GM18951 (cell line): ENCODE measurements at regions not wholly inside any gene's neighbourhood (a gene's known extent, or its start where the extent isn't known, plus 50 kb on each side); places are given as distances from the start of the nearest gene placed in this dataset.

ENCODE experiments used
- POLR2A ChIP-seq: IDR thresholded peaks from 4 replicates; pipeline ENCODE4 v1.6.1; 2011; ENCODE audit warnings: mild to moderate bottlenecking; ENCODE audit not compliant: insufficient read length, insufficient read depth; ENCODE audit errors: extremely low read depth
- in situ Hi-C: fragments of 300-500 bp; cut with MboI; formaldehyde crosslinking; loops from one replicate; pipeline ENCODE4 v1.12.0; 2022; ENCODE audit warnings: low sequenced_read_pairs, mixed read lengths, inconsistent platforms; ENCODE audit not compliant: unreplicated experiment

DNA sequence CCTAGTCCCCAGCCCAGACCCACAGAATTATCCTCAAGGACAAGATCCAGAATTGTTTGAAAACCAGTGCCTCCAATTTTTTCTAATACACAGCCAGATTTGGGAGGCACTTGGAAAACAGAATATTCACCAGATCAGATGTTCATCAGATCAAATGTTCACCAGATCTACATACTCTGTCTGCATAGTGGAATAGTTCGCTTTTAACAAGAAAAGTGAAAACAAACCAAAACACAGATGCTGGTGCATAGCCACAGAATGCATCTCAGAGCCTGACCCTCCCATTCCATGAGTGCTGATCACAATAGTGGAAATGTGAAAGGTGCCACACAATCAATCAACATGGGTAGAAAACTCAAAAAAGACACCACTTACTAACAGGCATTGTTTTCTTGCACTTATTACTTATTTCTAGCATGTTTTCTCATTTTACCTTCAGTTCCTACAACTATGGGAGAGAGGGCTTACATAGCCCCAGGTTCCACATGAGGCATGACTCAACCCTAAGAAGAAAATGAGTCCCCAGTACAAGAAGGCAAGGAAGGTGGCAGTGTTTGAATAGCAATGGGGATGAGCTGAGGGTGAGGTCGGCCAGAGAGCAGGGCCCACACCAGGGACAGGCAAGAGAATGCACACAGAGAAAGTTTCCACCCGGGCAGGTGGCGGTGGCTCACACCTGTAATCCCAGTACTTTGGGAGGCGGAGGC is 432.7 kb upstream of the NFE2L3 start:
- no peak for TF ChIP-seq POLR2A
- in situ Hi-C loops, result no loop called here

DNA sequence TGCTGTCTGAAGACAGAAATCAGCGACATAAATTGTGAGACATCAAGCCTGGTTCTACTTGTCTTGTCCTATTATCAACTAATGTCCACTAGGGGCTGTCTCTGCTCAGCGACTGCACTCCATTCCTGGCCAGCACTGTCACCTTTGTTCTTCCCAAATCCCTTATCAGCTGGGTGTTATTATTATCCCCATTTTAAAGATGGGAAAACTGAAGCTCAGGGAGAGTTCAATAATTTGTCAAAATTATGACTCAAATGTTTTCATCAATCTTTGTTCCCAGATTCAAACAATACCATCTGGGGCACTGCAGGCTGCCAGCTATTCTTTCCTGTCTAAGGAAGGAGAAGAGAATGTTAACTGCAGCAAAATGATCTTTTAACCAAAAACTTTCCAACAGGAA is 431.6 kb upstream of the NFE2L3 start:
- no peak for TF ChIP-seq POLR2A
- in situ Hi-C loops, result no loop called here

DNA sequence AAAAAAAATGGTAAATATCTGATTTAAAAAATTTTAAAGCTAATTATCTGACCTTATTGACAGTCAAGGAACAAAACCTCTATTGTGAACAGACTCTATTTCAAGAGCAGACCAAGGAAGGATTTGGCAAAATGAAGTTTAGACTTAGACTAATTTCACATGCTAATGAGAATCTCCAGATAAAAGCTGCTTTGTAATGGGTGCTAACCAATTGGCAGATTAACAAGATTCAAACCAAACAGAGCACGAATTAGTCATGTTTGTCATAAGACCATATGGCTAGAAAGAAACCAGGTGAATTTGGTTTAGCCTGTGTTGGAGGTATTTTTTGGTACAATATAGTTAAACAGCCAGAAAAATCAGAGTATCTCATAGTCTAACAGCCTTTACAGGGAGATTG is 429.1 kb upstream of the NFE2L3 start:
- in situ Hi-C loops, result no loop called here
- TF ChIP-seq POLR2A, result no peak

DNA sequence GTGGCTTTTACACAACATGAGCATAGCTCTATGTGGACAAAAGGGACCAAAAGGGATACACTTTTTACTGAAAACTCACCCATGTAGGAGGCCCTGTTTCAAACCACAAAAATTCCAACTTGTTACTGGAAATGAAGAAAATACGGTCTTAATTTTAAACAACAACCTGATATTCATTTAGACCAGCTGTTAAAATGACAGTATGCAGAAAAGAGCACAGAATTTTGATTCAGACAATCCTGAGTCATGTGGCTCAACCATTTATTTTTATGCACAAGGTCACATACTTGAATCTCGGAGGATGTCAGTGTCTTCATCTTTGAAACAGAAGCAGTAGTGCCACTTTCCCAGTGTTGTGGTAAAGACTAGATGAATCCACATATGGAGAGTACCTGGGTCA is 426.5 kb upstream of the NFE2L3 start:
- in situ Hi-C loops, result no loop called here

DNA sequence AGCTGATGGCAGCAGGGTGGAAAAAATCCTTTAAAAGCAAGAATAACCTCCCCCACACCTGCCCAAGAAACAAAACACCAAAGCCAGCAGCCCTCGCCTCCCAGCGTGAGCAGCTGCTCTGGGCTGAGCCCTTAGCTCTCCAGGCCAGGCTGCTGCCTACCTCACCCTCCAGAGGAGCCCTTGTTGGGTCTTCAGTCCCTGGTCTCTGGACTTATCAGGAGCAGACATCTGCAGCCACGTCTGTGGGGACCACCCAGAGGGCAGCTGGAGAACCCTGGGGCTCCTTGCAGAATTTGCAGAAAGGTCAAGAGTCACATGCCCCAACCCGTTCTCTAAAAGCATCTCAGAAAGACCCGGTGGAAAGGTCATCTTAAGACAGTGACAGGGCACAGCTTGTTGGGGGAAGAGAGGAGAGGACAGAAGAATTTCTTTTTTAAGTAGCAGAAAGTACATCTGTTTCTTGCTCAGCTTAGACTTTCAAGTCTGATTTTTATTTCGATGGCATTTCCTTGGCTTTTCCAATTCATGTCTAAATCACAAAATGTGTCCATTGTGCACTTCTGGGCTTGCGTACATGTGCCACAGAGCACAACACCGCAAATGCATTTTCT is 425.7 kb upstream of the NFE2L3 start:
- in situ Hi-C loops, result no loop called here
- no peak for TF ChIP-seq POLR2A

More for the DNA sequence above, 426.5 kb upstream of the NFE2L3 start:
- no peak for TF ChIP-seq POLR2A

DNA sequence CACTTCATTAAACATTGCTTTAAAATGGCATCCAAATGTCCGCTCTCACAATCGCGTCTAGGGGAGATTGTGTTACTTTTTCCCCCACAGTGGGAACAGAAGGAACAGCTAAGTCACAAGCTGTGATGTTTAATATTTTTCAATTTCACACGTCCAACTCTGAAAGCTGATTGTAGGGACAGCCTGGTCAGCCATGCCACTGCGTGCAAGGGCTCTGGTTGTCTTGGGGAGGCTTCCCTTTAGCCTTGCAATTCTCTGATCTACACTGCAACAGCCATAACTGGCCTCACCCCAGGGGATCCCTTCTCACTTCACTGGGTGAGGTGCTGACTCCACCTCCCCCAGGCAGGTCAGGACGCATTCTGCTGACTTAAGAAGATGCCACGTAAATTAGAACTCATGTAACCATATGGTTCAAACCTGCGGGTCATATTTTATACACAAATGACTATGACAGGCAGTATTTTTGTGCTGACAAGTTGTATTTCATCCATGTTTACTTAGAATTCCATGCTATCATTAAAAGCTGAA is 425.2 kb upstream of the NFE2L3 start:
- no peak for TF ChIP-seq POLR2A
- in situ Hi-C loops, result no loop called here

DNA sequence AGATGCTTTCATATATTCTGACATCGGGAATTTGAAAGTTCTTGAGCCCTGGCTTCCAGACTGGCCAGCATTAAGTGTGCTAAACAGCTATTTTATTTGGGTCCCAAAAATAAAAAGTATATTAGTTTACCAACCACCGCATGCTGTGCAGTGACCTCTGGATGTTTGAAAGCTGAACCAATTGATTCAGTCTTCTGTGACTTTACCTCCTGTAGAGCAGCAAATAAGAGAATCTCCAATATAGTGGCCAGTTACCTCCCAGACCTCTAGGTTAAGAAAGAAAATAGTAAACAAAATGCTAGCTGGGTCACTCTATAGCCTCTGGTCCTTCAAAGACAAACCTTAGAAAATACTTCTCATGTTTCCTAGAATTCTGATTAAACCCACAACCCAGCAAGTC is 424.6 kb upstream of the NFE2L3 start:
- TF ChIP-seq POLR2A, result no peak
- in situ Hi-C loops, result no loop called here

DNA sequence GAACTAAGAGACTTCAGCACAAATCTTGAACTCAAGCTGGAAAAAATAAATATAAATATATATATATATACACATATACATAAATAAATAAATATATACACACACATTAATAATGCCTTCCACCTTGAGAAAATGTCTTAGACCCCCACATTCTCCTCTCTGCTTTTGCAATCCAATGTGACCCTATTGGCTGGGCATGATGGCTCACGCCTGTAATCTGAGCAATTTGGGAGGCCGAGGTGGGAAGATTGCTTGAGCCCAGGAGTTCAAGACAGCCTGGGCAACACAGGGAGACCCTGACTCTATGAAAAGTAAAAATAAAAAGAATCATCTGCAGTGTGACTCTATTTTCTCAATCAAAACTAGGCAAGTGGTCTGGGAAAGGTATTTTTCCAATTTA is 424.1 kb upstream of the NFE2L3 start:
- in situ Hi-C loops, result no loop called here
- TF ChIP-seq POLR2A, result no peak

DNA sequence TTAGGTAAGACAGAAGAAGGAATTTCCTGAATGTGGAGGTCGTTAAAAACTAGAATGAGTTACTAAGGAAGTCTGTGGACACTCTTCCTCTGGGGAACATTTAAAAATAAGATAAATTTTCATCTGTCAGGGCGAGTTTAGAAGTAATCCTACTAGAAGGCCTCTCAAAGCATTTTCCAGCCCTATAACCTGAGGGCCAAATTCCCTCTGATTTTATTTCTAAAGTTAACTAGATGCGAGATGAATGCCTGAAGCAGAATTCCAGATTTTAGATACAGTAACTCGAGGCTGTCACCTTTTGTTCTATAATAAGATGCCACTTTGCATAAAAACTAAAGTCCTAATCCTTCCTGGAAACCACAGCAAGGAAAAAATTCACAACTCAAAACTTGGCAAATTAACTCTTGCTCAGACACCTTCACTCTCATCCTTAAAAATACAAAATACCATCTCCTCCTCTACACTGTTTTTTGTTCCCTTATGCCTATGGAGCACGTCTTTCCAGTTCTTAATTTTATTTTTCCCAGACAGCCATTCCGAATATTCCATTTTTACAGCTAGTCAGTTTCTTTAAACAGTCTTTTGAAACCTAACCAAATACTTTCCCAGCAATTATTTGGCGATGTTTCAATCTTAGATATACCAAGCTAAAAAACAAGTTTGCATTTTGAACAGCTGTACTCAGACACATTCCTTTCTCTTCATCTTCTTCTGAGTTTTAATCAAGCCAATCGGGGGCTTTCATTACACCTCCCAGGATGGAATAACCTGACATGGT is 420.7 kb upstream of the NFE2L3 start:
- in situ Hi-C loops, result no loop called here
- TF ChIP-seq POLR2A, result no peak

DNA sequence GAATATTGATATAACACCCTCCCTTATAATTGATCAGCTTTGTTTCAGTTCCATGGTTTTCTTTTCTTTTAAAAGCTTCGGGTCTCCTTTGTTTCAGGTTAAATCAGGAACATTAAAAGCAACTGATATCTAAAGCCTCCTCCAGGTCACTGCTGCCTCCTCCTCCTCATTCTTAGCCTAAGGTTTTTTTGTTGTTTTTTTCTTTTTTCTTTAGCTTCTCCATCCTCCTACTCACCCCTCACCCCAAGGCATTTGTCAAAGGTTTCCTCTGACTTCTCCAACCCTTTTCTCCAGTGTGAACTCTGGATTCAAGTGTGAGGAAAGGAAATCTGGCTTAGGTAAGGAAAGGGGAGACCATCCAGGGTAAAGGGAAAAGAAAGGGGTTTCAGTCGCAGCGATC is 420.2 kb upstream of the NFE2L3 start:
- in situ Hi-C loops, result no loop called here
- no peak for TF ChIP-seq POLR2A

DNA sequence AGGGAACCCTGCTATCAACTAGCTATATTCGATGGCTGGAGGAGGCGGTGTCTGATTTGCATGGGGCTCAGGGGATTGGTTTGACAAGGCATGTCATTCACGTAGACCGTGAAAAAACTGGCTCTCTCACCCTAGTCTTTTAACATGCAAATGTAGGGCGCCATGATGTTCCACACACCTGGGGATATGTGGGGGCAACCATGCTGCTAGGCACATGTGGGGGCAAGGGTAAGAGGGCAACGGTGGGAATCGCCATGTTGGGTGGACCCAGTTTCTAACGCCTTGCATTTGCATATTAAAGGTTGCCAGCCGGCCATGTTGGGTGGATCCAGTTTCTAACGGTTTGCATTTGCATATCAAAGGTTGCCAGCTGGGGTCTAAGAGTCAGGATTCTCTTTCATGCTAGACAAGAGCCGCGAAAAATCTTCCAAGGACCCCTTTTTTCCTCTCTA is 419.2 kb upstream of the NFE2L3 start:
- in situ Hi-C loops, result no loop called here
- TF ChIP-seq POLR2A, result no peak

DNA sequence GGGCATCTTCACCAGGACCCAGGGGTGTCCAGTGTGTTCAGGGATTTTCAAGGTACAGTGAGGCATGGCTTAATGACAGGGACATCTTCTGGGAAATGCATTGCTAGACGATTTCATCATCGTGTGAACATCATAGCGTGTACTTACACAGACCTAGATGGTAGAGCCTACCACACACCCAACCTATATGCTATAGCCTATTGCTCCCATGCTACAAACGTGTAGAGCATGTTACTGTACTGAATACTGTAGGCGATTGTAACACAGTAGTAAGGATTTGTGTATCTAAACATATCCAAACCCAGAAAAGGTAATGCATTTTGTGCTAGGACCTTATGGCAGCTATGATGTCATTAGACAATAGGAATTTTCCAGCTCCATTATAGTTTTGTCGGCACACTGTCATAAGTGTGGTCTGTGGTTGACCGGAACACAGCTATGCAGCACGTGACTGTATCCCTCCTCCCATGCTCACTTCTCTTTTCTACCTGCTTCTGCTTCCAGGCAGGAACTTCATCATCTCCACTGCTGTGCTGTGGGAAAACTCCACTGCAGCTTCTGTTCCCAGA is 416.2 kb upstream of the NFE2L3 start:
- in situ Hi-C loops, result no loop called here
- no peak for TF ChIP-seq POLR2A

DNA sequence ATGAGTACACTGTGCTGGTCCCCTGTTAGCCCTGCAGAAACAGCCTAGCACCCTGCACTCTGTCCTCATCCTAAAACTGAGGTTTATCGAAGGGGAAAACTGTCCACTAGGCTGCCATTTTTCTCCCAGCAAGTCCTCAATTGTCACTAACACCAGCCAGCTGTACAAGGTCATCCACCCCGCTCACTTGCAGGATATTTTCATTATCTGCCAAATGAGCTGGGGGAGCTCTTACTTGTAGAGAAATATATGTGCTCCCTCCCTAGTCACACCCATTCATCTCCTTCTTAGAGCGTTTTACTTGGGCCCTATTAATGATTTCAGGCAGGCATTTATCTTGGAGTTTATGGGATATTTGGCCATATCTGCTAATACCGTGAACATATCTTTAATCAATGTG is 413.5 kb upstream of the NFE2L3 start:
- in situ Hi-C loops, result no loop called here
- no peak for TF ChIP-seq POLR2A
